GM21526 (cell line): ENCODE measurements at regions not wholly inside any gene's neighbourhood (a gene's known extent, or its start where the extent isn't known, plus 50 kb on each side); places are given as distances from the start of the nearest gene placed in this dataset.

Experiments
- ATAC-seq: cut with Tn5 transposase; IDR thresholded peaks from one replicate; pipeline ENCODE4 v1.9.1; 2021; ENCODE audit warnings: moderate library complexity; ENCODE audit not compliant: unreplicated experiment, low FRiP score

DNA sequence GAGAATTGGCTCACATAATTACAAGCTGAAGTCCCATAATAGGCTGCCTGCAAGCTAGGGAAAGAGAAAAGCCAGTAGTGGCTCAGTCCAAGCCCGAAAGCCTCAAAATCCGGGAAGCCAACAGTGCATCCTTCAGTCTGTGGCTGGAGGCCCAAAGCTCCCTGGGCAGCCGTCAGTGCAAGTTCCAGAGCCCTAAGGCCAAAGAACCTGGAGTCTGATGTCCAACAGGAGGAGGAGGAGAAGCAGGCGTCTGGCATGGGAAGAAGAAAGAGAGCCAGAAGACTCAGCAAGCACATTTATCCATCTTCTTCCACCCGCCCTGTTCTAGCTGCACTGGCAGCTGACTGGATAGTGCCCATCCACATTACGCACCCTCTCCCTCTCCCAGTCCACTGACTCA, 213.4 kb downstream of the GAS1 start:
- no peak for ATAC-seq

DNA sequence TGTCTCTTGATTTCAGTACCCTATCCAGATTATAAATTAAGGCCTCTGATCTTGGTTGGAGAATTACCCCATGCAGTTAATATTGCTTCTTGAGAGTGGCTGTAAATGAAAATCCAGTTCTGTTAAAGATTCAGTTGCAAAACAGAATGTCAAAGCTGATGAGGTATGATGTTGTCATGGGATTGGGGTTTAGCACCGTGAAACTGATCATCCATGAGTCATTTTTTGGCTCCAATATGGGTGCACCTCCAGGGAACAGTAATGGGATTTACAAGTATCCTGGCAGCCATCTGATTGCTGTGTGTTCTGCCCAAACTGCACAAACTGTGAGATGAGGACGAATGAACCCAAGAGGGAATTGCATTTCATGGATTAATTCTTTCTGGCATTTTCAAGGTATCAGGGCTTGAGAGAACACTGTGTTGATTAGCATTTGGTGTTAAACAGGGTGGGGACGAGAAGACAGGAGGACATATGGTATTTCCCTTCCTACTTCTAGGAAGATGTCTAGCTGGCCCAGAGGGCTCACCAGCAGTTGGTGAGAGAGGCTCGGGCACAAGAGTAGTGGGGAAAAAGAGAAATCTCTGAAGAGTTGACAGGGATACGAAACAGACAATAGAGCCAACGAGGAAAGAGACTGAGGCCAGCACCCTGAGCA, 214.7 kb downstream of the GAS1 start:
- no peak for ATAC-seq

- ATAC-seq: no peak
Measured at GRCh38 chr9:86731511-86732063, 215.7 kb downstream of the GAS1 start.

DNA sequence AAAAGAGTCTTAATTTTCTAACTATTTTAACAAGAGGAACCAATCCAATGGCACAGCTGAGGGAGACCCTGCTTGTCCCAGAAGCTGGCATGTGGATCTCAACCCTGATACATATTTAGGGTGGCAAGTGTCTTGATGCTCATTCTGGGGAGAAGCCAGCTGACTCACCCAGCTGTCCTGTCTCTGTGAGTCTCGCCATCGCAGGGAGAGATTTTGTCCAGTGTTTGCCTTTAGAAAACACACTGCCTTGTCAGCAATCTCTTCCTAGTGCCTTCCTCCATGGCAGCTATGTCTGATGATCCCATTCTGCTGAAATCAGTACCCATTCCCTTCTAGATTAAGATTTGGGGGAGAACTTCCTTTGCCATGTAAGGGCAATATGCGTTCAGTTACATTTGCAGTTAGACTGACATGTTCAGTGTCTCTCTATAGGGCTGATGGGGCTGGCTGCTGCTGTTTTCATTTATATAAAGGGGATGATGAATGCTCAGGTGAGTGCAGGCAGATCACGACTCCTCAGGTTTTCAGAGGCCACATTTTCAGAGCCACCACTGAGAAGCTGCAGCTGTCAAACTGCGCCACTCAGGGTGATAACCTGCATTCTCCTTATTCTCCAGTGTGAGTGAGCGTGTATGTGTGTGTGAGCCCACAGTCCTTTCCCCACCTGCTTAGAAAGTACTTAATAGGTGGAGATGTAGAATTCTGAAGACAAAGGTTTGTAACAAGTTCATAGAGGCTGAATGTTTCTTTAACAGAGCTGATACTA, 217.0 kb downstream of the GAS1 start:
- no peak for ATAC-seq

- no peak for ATAC-seq
Measured at GRCh38 chr9:86724529-86724928, 222.8 kb downstream of the GAS1 start.

DNA sequence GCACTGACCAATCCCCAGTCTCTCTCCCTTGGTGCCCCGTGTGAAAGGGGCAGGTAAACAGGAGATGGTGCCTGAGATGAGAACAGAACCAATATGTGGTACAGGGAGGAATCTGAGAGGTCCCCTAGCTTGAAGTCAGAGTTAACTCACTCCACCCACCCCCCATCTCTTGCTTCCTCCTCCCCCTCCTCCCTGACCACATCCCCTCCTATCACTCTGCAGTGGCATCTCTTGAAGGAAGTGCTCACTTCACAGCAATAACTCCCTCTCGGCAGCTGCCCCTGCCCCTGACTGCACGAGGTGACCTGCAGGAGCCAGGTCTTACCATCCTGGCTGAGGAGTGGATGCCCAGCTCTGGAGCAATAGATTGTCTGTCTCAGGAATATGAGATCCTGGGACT, 224.0 kb downstream of the GAS1 start:
- no peak for ATAC-seq

DNA sequence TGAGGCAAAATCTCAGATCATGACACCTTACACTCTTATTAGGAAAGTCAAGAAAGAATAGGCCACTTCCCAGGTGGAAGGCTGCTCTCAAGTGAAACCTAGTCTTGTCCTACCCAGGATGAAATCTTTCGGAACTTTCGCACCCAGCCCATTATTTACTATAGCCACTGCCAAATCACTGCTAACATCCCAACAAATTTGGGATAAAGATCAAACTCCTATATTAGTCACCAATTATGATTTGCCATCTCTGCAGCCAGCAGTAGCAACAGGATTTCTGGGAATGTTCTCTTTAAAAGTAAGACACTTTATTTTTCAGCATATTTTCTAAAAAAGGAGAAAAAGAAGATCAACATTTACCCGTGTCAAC, 224.6 kb downstream of the GAS1 start:
- ATAC-seq: no peak

- no peak for ATAC-seq
Measured at GRCh38 chr9:86721843-86722705, 225.2 kb downstream of the GAS1 start.

- ATAC-seq: no peak
Measured at GRCh38 chr9:86721226-86721781, 226.0 kb downstream of the GAS1 start.

DNA sequence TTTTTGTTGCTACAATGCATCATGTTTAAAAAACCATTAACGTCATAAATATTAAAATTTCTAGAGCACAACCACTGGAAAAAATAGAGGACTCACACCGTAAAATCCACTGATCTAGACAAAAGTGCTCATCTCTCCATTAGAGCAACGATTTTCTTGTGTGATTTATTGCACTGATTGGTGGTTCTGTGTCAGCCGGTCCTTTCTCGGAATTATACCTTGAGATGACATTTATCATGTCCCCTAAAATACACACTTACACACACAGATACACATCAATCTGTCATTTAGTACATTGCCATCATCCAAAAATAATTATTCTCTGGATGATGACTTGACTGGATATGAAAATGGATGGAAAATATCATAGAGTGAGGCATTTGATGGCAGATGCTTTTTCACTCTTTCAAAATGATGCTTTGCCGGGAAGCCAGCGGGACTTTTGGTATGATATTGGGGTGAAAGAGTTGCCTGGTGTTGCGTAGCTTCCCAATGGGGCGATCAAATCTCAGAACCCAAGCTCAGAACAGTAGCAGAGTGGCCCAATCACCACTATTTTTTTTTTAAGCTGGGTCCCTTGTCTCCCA, 226.6 kb downstream of the GAS1 start:
- no peak for ATAC-seq

DNA sequence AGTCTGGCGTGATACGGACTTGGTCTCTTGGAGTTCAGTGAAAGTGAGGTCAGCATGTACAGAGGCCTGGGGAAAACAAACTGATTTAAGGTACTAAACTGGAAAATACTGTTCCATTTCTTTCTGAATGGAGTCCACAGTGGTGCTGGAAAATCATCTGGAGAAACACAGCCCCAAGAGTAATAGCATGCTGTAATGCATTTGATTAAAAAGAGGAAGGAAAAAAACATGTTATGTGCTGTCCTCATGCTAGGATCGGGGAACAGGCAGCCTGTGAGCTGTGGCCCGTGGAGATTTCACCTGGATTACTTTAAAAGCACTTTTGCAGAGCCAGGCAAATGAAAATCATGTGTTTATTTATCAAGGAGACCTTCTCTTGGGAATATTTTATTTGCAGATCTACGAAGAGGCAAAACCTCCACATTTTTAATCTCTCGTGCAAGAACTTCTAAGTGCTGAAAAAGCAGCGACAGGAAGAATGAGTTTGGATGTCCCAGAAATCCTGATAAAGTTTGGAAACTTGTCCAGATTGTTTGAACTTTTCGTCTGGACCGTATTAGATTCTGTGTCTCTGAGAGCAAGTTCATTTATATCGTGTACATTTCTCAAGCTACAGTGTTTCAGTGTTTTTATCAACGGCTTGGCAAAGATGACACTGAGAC, 228.8 kb downstream of the GAS1 start:
- ATAC-seq: no peak

DNA sequence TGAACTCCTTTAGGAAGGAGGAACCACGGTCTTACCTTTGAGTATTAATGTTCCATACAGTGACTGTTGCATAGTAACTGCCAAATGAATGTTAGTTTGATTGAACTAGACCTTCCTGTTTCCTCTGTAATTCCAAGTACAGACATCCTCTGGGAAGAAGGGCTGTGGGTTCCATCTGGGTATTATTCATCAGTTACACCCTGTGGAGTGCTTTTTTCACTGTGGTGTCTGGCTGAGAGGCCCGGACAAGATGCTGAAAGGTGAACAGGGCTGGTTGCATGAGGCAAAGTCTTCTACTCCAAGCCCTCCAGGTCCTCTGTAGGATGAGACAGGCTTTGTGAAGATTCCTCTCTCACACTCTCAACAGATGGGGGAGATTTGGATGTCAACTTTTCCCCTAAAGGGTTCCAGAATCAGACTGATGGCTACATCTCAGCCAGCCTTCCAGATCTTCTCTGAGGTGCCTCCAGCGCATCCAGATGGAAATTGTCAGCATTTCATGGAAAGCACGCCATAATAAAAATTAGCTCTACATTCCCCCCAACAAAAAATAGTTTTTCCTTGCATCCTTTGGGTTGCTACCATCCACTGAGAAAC, 230.9 kb downstream of the GAS1 start:
- ATAC-seq: no peak

- no peak for ATAC-seq
Measured at GRCh38 chr9:86714999-86715398, 232.3 kb downstream of the GAS1 start.

- ATAC-seq: no peak
Measured at GRCh38 chr9:86713970-86714369, 233.3 kb downstream of the GAS1 start.

DNA sequence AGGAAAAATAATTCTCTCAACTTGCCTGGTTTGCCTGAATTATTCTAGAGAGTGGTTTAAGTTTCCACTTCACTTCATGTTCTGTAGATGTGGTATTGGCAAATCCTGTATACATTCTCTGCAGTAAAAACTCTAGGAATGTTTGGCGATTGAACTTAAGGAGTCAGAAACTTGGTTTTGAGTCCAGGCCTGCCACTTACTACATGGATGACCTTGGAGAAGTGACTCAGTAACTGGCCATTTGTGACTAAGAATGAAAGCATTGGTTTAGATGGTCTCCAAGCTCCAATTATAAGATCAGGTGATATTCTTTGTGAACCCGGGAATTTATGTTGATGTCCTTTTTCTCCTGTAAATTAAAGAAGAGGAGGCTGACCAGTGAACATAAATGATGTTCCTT, 233.8 kb downstream of the GAS1 start:
- ATAC-seq: no peak

DNA sequence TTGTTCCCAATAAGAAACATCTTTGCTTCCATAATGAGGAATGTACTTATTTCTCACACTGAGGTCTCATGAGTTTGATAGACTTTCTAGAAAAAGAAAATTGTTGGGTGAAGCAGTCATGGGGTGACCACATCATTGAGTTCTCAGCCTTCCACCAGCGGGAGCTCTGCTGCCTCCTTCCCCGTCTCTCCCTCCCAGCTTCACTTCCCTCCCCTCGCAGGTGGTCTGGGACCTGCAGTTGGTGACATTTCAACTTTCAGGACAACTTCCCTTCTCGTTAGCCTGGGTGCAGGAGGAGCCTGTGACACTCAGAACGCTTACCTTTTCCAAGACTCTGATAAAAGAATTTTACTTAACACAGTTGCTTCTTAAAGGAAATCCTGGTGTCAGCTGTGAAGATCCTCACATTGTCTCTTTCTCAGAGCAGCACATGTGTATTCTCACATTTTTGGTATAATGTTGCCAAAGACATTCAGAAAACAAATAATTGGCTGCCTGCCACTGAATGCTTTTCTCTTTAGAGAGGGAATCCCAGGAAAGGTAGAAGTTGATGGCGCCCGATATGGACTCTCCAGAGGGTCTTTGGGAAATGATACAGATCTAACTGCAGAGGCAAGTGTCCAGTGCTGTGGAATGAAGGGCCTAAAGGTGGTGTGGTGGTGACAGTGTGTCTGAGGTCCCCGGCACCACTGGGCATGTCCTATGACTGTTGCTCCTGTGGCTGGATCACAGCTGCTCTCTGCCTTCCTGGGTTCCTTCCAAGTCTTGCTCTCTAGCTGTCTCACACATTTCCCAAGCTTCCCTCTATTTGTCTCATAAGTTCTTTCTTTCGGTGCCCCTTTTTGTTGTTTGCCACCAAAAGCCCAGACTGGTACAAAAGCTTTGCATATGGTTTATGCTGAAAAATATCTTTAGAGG, 238.1 kb downstream of the GAS1 start:
- no peak for ATAC-seq

DNA sequence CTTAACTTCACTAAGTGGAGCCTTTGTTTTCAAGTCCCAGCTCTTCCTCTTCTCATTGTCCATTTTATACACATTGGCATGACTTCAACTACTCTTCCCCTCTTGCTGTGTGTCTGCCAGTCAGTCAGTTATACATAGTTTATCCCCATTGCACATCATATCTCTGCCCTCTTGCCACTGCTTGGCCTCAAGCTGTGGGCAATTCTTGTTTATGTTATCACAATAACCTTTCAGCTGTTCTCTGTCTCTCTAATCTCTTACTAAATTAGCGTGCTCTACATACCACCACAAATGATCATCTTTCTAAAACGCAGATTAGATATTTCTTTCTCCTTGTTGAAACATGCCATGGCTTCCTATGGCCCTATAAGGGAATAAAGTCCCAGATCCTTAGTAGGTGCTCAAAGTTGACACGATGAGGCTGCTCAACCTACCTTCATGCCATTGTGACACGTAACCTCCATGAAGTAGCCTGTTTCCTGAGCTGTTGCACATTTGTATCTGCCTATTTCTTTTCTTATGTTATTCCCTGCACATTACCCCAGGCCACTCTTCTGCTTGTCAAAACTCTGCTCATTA, 239.3 kb downstream of the GAS1 start:
- ATAC-seq: no peak

- no peak for ATAC-seq
Measured at GRCh38 chr9:86706391-86706790, 240.9 kb downstream of the GAS1 start.
